ENCODE measurements at regions not wholly inside any gene's neighbourhood (a gene's known extent, or its start where the extent isn't known, plus 50 kb on each side); places are given as distances from the start of the nearest gene placed in this dataset.
"Not testable (repeated sequence)": the region's sequence is repeated elsewhere in the genome, so short reads cannot be mapped to it uniquely, and the experiment has no call there.

- H3K9ac ChIP-seq: no peak overlapping the region
- H4K20me1 ChIP-seq: no peaks in the 10 kb centered on the region
- no peak overlapping the region for H3K4me3 ChIP-seq
- no peaks in the 10 kb centered on the region for H3K27me3 ChIP-seq
- no peak for TF ChIP-seq Cebpa-rat (IDR thresholded peaks at IDR 0.05)
- H3K9me3 ChIP-seq: no peaks in the 10 kb centered on the region
- H3K36me3 ChIP-seq: no peaks in the 10 kb centered on the region
- H3K27ac ChIP-seq: no peak overlapping the region
- H3K4me2 ChIP-seq: no peak overlapping the region
- no peaks in the 10 kb centered on the region for H3K4me1 ChIP-seq
Measured at GRCh38 chr1:70764747-70765146, 282.9 kb downstream of the PTGER3 start.

- no peaks in the 10 kb centered on the region for H3K27me3 ChIP-seq
- no peak overlapping the region for H3K27ac ChIP-seq
- H3K4me2 ChIP-seq: no peak overlapping the region
- peaks cover 7% of the 10 kb centered on the region for H3K9me3 ChIP-seq
- H3K4me1 ChIP-seq: no peaks in the 10 kb centered on the region
- no peaks in the 10 kb centered on the region for H3K36me3 ChIP-seq
- TF ChIP-seq Cebpa-rat (IDR thresholded peaks at IDR 0.05): no peak
- no peak overlapping the region for H3K9ac ChIP-seq
- H3K4me3 ChIP-seq: no peak overlapping the region
- no peaks in the 10 kb centered on the region for H4K20me1 ChIP-seq
Measured at GRCh38 chr1:70767377-70767776, 280.2 kb downstream of the PTGER3 start.

GRCh38 chr1:70768216-70768615 lies 279.4 kb downstream of the PTGER3 start:
- Histone ChIP-seq H3K4me3 (no peak overlapping the region), H3K4me2 (no peak overlapping the region), H3K27ac (no peak overlapping the region), H3K9ac (no peak overlapping the region), H3K27me3 (no peaks in the 10 kb centered on the region), H3K9me3 (peaks cover 7% of the 10 kb centered on the region), H3K36me3 (no peaks in the 10 kb centered on the region), H3K4me1 (no peaks in the 10 kb centered on the region), H4K20me1 (no peaks in the 10 kb centered on the region)
- TF ChIP-seq Cebpa-rat (IDR thresholded peaks at IDR 0.05): no peak

GRCh38 chr1:70778056-70778762 lies 269.4 kb downstream of the PTGER3 start:
- Histone ChIP-seq H3K9ac (no peak overlapping the region), H3K36me3 (no peaks in the 10 kb centered on the region), H3K4me3 (no peak overlapping the region), H3K4me1 (no peaks in the 10 kb centered on the region), H3K27me3 (no peaks in the 10 kb centered on the region), H3K27ac (no peak overlapping the region), H3K4me2 (no peak overlapping the region), H4K20me1 (no peaks in the 10 kb centered on the region), H3K9me3 (no peaks in the 10 kb centered on the region)
- TF ChIP-seq Cebpa-rat (IDR thresholded peaks at IDR 0.05): no peak

- Histone ChIP-seq H3K4me3 (no peak overlapping the region), H3K4me2 (no peak overlapping the region), H3K36me3 (no peaks in the 10 kb centered on the region), H3K4me1 (no peaks in the 10 kb centered on the region), H3K27me3 (no peaks in the 10 kb centered on the region), H4K20me1 (no peaks in the 10 kb centered on the region), H3K27ac (no peak overlapping the region), H3K9me3 (no peaks in the 10 kb centered on the region), H3K9ac (no peak overlapping the region)
- no peak for TF ChIP-seq Cebpa-rat (IDR thresholded peaks at IDR 0.05)
Measured at GRCh38 chr1:70778934-70779333, 268.7 kb downstream of the PTGER3 start.

- H3K4me2 ChIP-seq: no peak overlapping the region
- no peak overlapping the region for H3K4me3 ChIP-seq
- no peaks in the 10 kb centered on the region for H3K36me3 ChIP-seq
- H3K9me3 ChIP-seq: no peaks in the 10 kb centered on the region
- no peak overlapping the region for H3K27ac ChIP-seq
- no peak overlapping the region for H3K9ac ChIP-seq
- no peak for TF ChIP-seq Cebpa-rat (IDR thresholded peaks at IDR 0.05)
- no peaks in the 10 kb centered on the region for H4K20me1 ChIP-seq
- H3K27me3 ChIP-seq: no peaks in the 10 kb centered on the region
- no peaks in the 10 kb centered on the region for H3K4me1 ChIP-seq
Measured at GRCh38 chr1:70779571-70779970, 268.0 kb downstream of the PTGER3 start.

GRCh38 chr1:70785287-70785686 lies 262.3 kb downstream of the PTGER3 start:
- no peaks in the 10 kb centered on the region for H3K9me3 ChIP-seq
- no peak overlapping the region for H3K4me2 ChIP-seq
- H3K9ac ChIP-seq: no peak overlapping the region
- H3K4me1 ChIP-seq: no peaks in the 10 kb centered on the region
- H3K4me3 ChIP-seq: no peak overlapping the region
- H4K20me1 ChIP-seq: no peaks in the 10 kb centered on the region
- no peaks in the 10 kb centered on the region for H3K27me3 ChIP-seq
- no peaks in the 10 kb centered on the region for H3K36me3 ChIP-seq
- no peak for TF ChIP-seq Cebpa-rat (IDR thresholded peaks at IDR 0.05)
- no peak overlapping the region for H3K27ac ChIP-seq

- Histone ChIP-seq H3K9ac (no peak overlapping the region), H3K27ac (no peak overlapping the region), H3K4me2 (no peak overlapping the region), H3K36me3 (no peaks in the 10 kb centered on the region), H3K4me3 (no peak overlapping the region), H3K27me3 (no peaks in the 10 kb centered on the region), H3K9me3 (no peaks in the 10 kb centered on the region), H3K4me1 (no peaks in the 10 kb centered on the region), H4K20me1 (no peaks in the 10 kb centered on the region)
- TF ChIP-seq Cebpa-rat (IDR thresholded peaks at IDR 0.05): no peak
Measured at GRCh38 chr1:70790232-70790923, 257.2 kb downstream of the PTGER3 start.

GRCh38 chr1:70795064-70795463 lies 252.6 kb downstream of the PTGER3 start:
- not testable (repeated sequence) for H3K36me3 ChIP-seq, H3K9me3 ChIP-seq, H3K4me3 ChIP-seq

GRCh38 chr1:70796298-70796697 lies 251.3 kb downstream of the PTGER3 start:
- not testable (repeated sequence) for H3K36me3 ChIP-seq, H3K27me3 ChIP-seq, H3K9ac ChIP-seq, H3K4me2 ChIP-seq, H3K4me3 ChIP-seq, H4K20me1 ChIP-seq, H3K4me1 ChIP-seq, H3K9me3 ChIP-seq, H3K27ac ChIP-seq

More at GRCh38 chr1:70795064-70795463, 252.6 kb downstream of the PTGER3 start:
- not testable (repeated sequence) for H3K27ac ChIP-seq, H3K27me3 ChIP-seq, H3K9ac ChIP-seq, H3K4me1 ChIP-seq, H4K20me1 ChIP-seq, H3K4me2 ChIP-seq

GRCh38 chr1:70802625-70803024 lies 245.0 kb downstream of the PTGER3 start:
- not testable (repeated sequence) for H3K27me3 ChIP-seq, H4K20me1 ChIP-seq, H3K27ac ChIP-seq, H3K9ac ChIP-seq, H3K4me3 ChIP-seq, H3K9me3 ChIP-seq, H3K4me2 ChIP-seq, H3K4me1 ChIP-seq, H3K36me3 ChIP-seq

Measured in BLaER1 (cell line).